ENCODE measurements at regions not wholly inside any gene's neighbourhood (a gene's known extent, or its start where the extent isn't known, plus 50 kb on each side); places are given as distances from the start of the nearest gene placed in this dataset.

GRCh38 chr11:115911613-115912346 is 407.6 kb upstream of the CADM1 start:
- TF ChIP-seq CTCF (IDR thresholded peaks at IDR 0.05; ENCODE audit: low read length) (no peak), EZH2 (IDR thresholded peaks at IDR 0.05; ENCODE audit: borderline replicate concordance, low read length) (no peak)

Data from OCI-LY1 (cell line).